ENCODE measurements at regions not wholly inside any gene's neighbourhood (a gene's known extent, or its start where the extent isn't known, plus 50 kb on each side); places are given as distances from the start of the nearest gene placed in this dataset.
"Not testable (repeated sequence)": the region's sequence is repeated elsewhere in the genome, so short reads cannot be mapped to it uniquely, and the experiment has no call there.

- Histone ChIP-seq H3K4me1 (peaks cover 19% of the 10 kb centered on the region; the same call in 1 of the 2 replicates), H3K4me3 (no peak overlapping the region), H3K27ac (no peak overlapping the region), H3K36me3 (no peaks in the 10 kb centered on the region), H3K9me3 (replicated peaks) (no peaks in the 10 kb centered on the region), H3K27me3 (no peaks in the 10 kb centered on the region)
- DNase-seq, result no peak
Observed at GRCh38 chr3:14265246-14265962, 86.8 kb downstream of the LSM3 start.

- no peaks in the 10 kb centered on the region for H3K36me3 ChIP-seq
- peak in 1 of 2 experiments; percentile 19 for DNase-seq
- no peaks in the 10 kb centered on the region for H3K9me3 ChIP-seq (replicated peaks)
- no peak overlapping the region for H3K27ac ChIP-seq
- no peaks in the 10 kb centered on the region for H3K27me3 ChIP-seq
- H3K4me1 ChIP-seq, result peaks cover 19% of the 10 kb centered on the region; the same call in 1 of the 2 replicates
- H3K4me3 ChIP-seq, result no peak overlapping the region
Observed at GRCh38 chr3:14266361-14266760, 87.7 kb downstream of the LSM3 start.

- Histone ChIP-seq H3K9me3 (replicated peaks) (no peaks in the 10 kb centered on the region), H3K4me1 (peaks cover 14% of the 10 kb centered on the region; the same call in 1 of the 2 replicates), H3K27ac (no peak overlapping the region), H3K4me3 (no peak overlapping the region), H3K27me3 (no peaks in the 10 kb centered on the region), H3K36me3 (no peaks in the 10 kb centered on the region)
- DNase-seq, result no peak
Observed at GRCh38 chr3:14267976-14268375, 89.4 kb downstream of the LSM3 start.

GRCh38 chr3:14268897-14269296 is 90.3 kb downstream of the LSM3 start:
- Histone ChIP-seq H3K27ac (no peak overlapping the region), H3K9me3 (replicated peaks) (no peaks in the 10 kb centered on the region), H3K27me3 (no peaks in the 10 kb centered on the region), H3K36me3 (no peaks in the 10 kb centered on the region), H3K4me1 (peaks cover 14% of the 10 kb centered on the region; the same call in 1 of the 2 replicates), H3K4me3 (no peak overlapping the region)
- no peak for DNase-seq

- H3K27me3 ChIP-seq; H3K4me3 ChIP-seq; H3K36me3 ChIP-seq; H3K9me3 ChIP-seq (replicated peaks); H3K27ac ChIP-seq; H3K4me1 ChIP-seq; DNase-seq: not testable (repeated sequence)
Observed at GRCh38 chr3:14272041-14272958, 93.7 kb downstream of the LSM3 start.

- DNase-seq; H3K4me1 ChIP-seq; H3K27ac ChIP-seq; H3K9me3 ChIP-seq (replicated peaks); H3K4me3 ChIP-seq; H3K36me3 ChIP-seq; H3K27me3 ChIP-seq: not testable (repeated sequence)
Observed at GRCh38 chr3:14272959-14273560, 94.4 kb downstream of the LSM3 start.

GRCh38 chr3:14273901-14274611 is 95.4 kb downstream of the LSM3 start:
- Histone ChIP-seq H3K36me3 (no peaks in the 10 kb centered on the region), H3K27ac (no peak overlapping the region), H3K27me3 (no peaks in the 10 kb centered on the region), H3K4me3 (no peak overlapping the region), H3K4me1 (peaks cover 7% of the 10 kb centered on the region; the same call in 1 of the 2 replicates), H3K9me3 (replicated peaks) (no peaks in the 10 kb centered on the region)
- no peak for DNase-seq

- H3K9me3 ChIP-seq (replicated peaks), result no peaks in the 10 kb centered on the region
- H3K4me1 ChIP-seq, result peaks cover 7% of the 10 kb centered on the region; the same call in 1 of the 2 replicates
- DNase-seq, result no peak
- H3K27ac ChIP-seq, result no peak overlapping the region
- H3K4me3 ChIP-seq, result no peak overlapping the region
- H3K27me3 ChIP-seq, result no peaks in the 10 kb centered on the region
- H3K36me3 ChIP-seq, result no peaks in the 10 kb centered on the region
Observed at GRCh38 chr3:14274612-14274936, 96.0 kb downstream of the LSM3 start.

GRCh38 chr3:14274999-14275961 is 96.7 kb downstream of the LSM3 start:
- Histone ChIP-seq H3K4me3 (no peak overlapping the region), H3K36me3 (no peaks in the 10 kb centered on the region), H3K4me1 (peaks cover 7% of the 10 kb centered on the region; the same call in 1 of the 2 replicates), H3K27me3 (peaks cover under 1% of the 10 kb centered on the region), H3K27ac (no peak overlapping the region), H3K9me3 (replicated peaks) (no peaks in the 10 kb centered on the region)
- peak; percentile 37 to 71 for DNase-seq

GRCh38 chr3:14275962-14276909 is 97.6 kb downstream of the LSM3 start:
- no peaks in the 10 kb centered on the region for H3K36me3 ChIP-seq
- peaks cover 3% of the 10 kb centered on the region for H3K27me3 ChIP-seq

GRCh38 chr3:14277557-14277956 is 98.9 kb downstream of the LSM3 start:
- peaks cover 1% of the 10 kb centered on the region; the same call in 1 of the 2 replicates for H3K9me3 ChIP-seq (replicated peaks)
- no peak overlapping the region for H3K4me3 ChIP-seq
- peaks cover 7% of the 10 kb centered on the region; the same call in 1 of the 2 replicates for H3K4me1 ChIP-seq
- DNase-seq, result no peak
- H3K36me3 ChIP-seq, result no peaks in the 10 kb centered on the region
- no peak overlapping the region for H3K27ac ChIP-seq
- peaks cover 8% of the 10 kb centered on the region for H3K27me3 ChIP-seq

More at GRCh38 chr3:14275962-14276909, 97.6 kb downstream of the LSM3 start:
- Histone ChIP-seq H3K9me3 (replicated peaks) (no peaks in the 10 kb centered on the region), H3K27ac (no peak overlapping the region), H3K4me3 (no peak overlapping the region), H3K4me1 (peaks cover 7% of the 10 kb centered on the region; the same call in 1 of the 2 replicates)
- no peak for DNase-seq

GRCh38 chr3:14278265-14278798 is 99.7 kb downstream of the LSM3 start:
- H3K9me3 ChIP-seq (replicated peaks), result peaks cover 4% of the 10 kb centered on the region; the same call in 1 of the 2 replicates
- H3K4me1 ChIP-seq, result peaks cover 7% of the 10 kb centered on the region; the same call in 1 of the 2 replicates
- H3K4me3 ChIP-seq, result no peak overlapping the region
- no peak for DNase-seq
- peaks cover 11% of the 10 kb centered on the region for H3K27me3 ChIP-seq
- no peaks in the 10 kb centered on the region for H3K36me3 ChIP-seq
- H3K27ac ChIP-seq, result no peak overlapping the region
